GM12872 (cell line): ENCODE measurements at regions not wholly inside any gene's neighbourhood (a gene's known extent, or its start where the extent isn't known, plus 50 kb on each side); places are given as distances from the start of the nearest gene placed in this dataset.

Experiments used
- TF ChIP-seq, protein P1 (sequence below): IDR thresholded peaks from 3 replicates; pipeline ENCODE4 v1.5.1; 2011; ENCODE audit warnings: low read depth, mild to moderate bottlenecking, low read length, moderate library complexity; ENCODE audit not compliant: insufficient read depth

DNA sequence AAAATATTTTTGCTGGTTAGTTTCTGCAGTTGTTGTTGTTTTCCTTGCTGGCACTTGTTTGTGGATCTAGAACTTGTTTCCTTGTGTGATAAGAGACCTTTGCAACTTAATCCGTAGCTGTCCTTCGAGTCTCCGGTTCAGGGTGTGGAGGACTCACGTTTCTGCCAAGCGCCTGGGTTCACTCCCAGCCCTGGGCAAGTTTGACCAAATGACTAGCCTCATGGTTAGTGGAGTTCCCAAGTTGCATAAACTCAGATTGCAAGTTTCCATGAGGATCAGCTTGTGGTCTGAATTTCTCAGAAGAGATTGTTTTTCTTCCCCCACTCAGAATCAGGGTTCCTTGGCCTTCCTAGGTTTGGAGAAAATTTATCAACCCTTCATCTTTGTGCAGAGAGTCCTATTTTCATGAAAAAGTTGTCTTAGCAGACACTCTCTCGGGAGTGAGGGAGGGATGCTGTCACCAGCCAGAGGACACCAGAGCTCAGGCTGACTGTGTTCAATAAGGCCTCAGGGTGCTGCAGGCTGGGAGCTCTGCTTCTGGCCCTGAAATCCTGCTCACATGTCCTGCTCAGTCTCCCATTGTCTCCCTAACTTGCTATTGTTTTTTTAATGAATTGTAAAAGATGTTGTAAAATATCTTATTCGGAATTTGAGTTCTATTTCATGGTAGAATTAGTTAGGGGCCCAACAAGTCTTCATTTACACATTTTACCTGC lies 377.7 kb upstream of the KLF6 start:
- TF ChIP-seq, protein P1, sequence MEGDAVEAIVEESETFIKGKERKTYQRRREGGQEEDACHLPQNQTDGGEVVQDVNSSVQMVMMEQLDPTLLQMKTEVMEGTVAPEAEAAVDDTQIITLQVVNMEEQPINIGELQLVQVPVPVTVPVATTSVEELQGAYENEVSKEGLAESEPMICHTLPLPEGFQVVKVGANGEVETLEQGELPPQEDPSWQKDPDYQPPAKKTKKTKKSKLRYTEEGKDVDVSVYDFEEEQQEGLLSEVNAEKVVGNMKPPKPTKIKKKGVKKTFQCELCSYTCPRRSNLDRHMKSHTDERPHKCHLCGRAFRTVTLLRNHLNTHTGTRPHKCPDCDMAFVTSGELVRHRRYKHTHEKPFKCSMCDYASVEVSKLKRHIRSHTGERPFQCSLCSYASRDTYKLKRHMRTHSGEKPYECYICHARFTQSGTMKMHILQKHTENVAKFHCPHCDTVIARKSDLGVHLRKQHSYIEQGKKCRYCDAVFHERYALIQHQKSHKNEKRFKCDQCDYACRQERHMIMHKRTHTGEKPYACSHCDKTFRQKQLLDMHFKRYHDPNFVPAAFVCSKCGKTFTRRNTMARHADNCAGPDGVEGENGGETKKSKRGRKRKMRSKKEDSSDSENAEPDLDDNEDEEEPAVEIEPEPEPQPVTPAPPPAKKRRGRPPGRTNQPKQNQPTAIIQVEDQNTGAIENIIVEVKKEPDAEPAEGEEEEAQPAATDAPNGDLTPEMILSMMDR: no peak

DNA sequence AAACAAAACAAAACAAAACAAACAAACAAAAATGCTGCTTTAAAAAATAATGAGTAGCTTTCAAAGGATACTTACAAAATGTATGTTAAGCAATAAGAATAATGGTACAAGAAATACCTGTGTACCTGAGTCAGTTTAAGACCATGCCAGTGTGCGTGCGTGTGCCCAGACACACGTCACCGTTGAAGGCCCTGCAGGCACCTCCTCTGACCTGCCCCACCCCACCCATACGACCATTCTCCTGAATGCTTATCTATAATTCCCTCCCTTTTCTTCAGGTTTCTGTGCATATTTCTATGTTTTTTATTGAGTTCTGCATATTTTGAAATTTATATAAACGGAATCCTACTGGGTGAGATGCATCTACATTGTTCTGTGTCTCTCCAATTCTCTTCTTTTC lies 374.2 kb upstream of the KLF6 start:
- TF ChIP-seq, protein P1: no peak

DNA sequence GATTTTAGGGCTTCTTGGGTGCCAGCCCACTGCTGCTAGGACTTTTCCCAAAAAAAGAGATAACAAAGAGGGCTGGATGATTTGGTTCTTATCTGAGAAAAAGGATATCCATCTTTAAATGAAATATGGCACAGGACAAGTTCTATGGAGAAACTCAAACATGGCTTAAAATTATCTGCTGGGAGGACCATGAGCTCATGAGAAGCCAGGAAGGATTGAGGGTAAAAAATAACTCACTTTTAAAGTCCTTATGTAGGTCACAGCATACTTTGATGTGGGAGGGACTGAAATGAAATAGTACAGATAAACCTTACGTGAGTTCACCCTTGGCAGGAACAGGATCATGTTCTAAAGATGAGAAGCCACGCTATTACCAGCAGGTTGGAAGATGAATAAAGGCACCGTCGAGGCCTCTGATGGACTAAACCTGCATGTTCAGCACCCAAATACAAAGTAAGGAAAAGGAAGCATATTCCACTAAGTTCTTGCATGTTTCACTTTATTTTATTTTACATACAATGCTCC lies 369.2 kb upstream of the KLF6 start:
- TF ChIP-seq, protein P1: no peak

DNA sequence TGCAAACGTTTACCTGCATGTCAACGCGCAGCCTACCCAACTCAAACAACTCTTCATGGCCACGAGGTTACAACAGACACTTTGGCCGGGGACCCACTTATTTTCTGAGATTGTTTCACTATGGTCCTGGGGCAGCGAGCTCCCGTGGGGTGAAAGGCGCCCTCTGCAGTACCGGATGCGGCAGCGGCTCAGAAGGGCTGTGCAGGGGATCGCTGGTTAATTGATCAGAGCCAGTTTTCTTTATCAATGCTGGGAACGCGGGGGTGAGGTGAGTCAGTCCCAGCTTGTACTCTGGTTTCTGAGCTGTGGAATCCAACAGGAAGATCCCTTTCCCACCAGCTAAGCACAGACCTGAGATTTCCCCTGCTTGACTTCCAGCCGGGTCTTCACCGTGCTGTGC lies 366.5 kb upstream of the KLF6 start:
- TF ChIP-seq, protein P1: no peak

DNA sequence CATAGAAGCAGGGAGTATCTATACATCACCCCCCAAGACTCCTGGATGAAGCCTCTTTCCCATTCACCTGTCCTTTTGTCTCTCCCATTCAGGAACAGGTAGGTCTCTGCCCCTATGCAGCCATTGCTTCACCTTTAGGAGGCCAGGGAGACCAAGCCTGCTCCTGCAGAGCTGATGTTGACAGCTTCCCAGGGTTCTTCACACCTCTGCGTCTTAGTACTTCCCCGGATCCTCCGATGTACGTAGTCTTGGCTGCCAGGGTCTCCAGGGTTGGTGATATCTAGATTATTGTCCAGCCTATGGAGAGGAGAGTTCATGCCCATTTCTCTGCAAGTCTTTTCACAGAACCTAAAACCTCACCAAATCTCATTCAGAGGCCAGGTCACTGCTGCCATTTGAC lies 365.7 kb upstream of the KLF6 start:
- TF ChIP-seq, protein P1: no peak

DNA sequence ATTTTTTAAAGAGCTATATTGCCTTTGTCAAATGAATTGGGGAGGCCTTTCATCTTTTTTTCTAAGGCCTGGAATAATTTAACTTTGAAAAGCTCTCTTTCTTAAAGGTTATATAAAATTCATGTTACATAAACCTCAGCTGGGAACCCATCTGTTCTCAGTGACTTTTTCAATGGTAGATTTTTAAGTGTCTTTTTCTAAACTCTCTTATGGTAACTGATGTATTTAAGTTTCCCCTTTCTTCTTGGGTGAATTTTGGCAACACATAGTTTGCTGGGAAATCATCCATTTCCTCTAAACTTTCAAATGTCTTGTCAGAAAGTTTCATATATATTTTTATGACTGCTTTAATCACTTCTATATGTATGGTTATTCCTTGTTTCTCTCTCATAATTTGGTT lies 362.2 kb upstream of the KLF6 start:
- TF ChIP-seq, protein P1: no peak

DNA sequence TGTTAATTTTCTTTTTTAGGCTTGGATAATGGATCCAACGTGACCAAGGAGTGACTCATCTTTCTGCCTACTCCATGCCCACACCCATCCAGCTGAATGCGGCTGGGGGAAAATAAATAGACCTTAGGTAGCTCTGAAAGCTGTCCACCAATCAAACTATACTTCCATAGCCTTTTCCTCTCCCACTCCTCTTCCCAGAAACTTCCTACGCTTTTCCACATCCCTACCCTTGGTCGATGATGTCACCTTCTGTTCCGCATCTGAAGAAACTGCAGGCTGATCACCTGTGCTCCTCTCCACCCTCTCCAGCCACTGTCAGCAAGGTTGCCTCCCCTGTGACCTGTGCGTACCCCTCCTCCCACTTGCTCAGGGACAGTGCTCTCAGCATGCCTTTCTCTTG lies 359.8 kb upstream of the KLF6 start:
- TF ChIP-seq, protein P1: no peak
